ENCODE measurements at regions not wholly inside any gene's neighbourhood (a gene's known extent, or its start where the extent isn't known, plus 50 kb on each side); places are given as distances from the start of the nearest gene placed in this dataset.

DNA sequence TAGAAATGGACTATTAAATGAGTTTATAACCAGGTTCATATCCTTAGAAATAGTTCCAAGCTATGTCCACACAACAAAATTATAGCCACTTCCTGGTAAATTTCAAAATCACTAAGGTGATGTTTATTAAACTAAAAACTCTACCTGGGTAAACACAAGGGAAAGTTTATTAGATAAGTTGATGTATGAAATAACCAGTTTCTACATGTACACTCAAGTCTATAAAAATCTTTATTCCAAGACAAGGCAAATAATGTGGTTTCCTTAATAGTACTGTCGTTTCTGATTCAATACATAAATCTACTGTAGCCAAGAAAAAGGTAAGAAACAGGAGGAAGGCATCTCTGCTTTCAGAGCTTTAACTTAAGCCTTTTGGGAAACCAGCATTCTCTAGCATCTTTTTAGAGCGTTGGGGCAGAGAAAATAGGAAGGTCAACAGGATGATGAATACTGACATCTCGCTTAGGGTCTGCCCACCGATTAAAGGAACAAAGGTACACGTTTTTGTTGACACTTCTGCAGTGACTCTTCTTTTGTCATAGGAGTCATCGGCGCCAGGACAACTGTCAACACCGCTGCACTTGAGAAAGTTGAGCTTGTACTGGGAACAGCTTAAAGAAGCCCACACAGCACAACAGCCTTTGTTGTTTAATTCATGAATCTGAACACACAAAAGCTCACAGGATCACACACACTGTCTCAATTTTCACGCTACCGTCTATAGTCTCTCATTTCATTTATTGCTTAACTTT is 513.6 kb downstream of the SLCO4C1 start:
- Histone ChIP-seq H3K27me3 (ENCODE audit: insufficient read depth) (no peaks in the 10 kb centered on the region), H3K9ac (no peak overlapping the region), H3F3A (replicated peaks; ENCODE audit: insufficient read depth) (no peaks in the 10 kb centered on the region), H4K20me1 (ENCODE audit: insufficient read depth) (no peaks in the 10 kb centered on the region), H3K9me2 (no peaks in the 10 kb centered on the region), H3K36me3 (replicated peaks in 1 of 2; ENCODE audit: control insufficient read depth in 1 of 2, insufficient read depth in 2 of 2, low read length in 1 of 2) (no peaks in the 10 kb centered on the region), H3K4me1 (ENCODE audit: control insufficient read depth in 1 of 2, insufficient read depth in 2 of 2, low read depth in 1 of 2, low read length in 1 of 2) (no peaks in the 10 kb centered on the region), H3K4me2 (no peak overlapping the region), H3K9me3 (no peaks in the 10 kb centered on the region), H3K79me2 (ENCODE audit: insufficient read depth) (no peaks in the 10 kb centered on the region), H2AFZ (ENCODE audit: low read depth) (no peak overlapping the region), H3K4me3 (ENCODE audit: low read depth in 2 of 2, low read length in 1 of 2) (no peak overlapping the region), H3K27ac (ENCODE audit: low read depth in 2 of 2, low read length in 1 of 2) (no peak overlapping the region)
- 42% methylated on average over 10 of the region's 10 CpGs for WGBS (ENCODE audit: low lambda C conversion rate)
- ChIA-PET POLR2A (no interaction called here), CTCF (interaction anchor here (0.6 kb wide), 1 partner anchor 26 kb away, joined by 3 read pairs; no protein-coding TSS in a partner anchor)
- DNase-seq, result no peak
- TF ChIP-seq, protein P1, sequence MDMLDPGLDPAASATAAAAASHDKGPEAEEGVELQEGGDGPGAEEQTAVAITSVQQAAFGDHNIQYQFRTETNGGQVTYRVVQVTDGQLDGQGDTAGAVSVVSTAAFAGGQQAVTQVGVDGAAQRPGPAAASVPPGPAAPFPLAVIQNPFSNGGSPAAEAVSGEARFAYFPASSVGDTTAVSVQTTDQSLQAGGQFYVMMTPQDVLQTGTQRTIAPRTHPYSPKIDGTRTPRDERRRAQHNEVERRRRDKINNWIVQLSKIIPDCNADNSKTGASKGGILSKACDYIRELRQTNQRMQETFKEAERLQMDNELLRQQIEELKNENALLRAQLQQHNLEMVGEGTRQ (IDR thresholded peaks at IDR 0.05; ENCODE audit: borderline replicate concordance, low read depth, low read length), result no peak
- TF ChIP-seq, protein P2, sequence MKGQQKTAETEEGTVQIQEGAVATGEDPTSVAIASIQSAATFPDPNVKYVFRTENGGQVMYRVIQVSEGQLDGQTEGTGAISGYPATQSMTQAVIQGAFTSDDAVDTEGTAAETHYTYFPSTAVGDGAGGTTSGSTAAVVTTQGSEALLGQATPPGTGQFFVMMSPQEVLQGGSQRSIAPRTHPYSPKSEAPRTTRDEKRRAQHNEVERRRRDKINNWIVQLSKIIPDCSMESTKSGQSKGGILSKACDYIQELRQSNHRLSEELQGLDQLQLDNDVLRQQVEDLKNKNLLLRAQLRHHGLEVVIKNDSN (IDR thresholded peaks at IDR 0.05; ENCODE audit: borderline replicate concordance, low read depth), result no peak
- TF ChIP-seq RXRA (IDR thresholded peaks at IDR 0.05; ENCODE audit: borderline replicate concordance, low read depth) (no peak), YY1 (IDR thresholded peaks at IDR 0.05; ENCODE audit: low read depth) (no peak), POLR2AphosphoS5 (IDR thresholded peaks at IDR 0.05; ENCODE audit: low read depth, low read length) (no peak), JUND (IDR thresholded peaks at IDR 0.05) (no peak)
- TF ChIP-seq, protein P3, sequence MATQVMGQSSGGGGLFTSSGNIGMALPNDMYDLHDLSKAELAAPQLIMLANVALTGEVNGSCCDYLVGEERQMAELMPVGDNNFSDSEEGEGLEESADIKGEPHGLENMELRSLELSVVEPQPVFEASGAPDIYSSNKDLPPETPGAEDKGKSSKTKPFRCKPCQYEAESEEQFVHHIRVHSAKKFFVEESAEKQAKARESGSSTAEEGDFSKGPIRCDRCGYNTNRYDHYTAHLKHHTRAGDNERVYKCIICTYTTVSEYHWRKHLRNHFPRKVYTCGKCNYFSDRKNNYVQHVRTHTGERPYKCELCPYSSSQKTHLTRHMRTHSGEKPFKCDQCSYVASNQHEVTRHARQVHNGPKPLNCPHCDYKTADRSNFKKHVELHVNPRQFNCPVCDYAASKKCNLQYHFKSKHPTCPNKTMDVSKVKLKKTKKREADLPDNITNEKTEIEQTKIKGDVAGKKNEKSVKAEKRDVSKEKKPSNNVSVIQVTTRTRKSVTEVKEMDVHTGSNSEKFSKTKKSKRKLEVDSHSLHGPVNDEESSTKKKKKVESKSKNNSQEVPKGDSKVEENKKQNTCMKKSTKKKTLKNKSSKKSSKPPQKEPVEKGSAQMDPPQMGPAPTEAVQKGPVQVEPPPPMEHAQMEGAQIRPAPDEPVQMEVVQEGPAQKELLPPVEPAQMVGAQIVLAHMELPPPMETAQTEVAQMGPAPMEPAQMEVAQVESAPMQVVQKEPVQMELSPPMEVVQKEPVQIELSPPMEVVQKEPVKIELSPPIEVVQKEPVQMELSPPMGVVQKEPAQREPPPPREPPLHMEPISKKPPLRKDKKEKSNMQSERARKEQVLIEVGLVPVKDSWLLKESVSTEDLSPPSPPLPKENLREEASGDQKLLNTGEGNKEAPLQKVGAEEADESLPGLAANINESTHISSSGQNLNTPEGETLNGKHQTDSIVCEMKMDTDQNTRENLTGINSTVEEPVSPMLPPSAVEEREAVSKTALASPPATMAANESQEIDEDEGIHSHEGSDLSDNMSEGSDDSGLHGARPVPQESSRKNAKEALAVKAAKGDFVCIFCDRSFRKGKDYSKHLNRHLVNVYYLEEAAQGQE (IDR thresholded peaks at IDR 0.05; ENCODE audit: low read depth, low read length), result no peak
- TF ChIP-seq, protein P4, sequence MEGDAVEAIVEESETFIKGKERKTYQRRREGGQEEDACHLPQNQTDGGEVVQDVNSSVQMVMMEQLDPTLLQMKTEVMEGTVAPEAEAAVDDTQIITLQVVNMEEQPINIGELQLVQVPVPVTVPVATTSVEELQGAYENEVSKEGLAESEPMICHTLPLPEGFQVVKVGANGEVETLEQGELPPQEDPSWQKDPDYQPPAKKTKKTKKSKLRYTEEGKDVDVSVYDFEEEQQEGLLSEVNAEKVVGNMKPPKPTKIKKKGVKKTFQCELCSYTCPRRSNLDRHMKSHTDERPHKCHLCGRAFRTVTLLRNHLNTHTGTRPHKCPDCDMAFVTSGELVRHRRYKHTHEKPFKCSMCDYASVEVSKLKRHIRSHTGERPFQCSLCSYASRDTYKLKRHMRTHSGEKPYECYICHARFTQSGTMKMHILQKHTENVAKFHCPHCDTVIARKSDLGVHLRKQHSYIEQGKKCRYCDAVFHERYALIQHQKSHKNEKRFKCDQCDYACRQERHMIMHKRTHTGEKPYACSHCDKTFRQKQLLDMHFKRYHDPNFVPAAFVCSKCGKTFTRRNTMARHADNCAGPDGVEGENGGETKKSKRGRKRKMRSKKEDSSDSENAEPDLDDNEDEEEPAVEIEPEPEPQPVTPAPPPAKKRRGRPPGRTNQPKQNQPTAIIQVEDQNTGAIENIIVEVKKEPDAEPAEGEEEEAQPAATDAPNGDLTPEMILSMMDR (IDR thresholded peaks at IDR 0.05), result no peak

Data from SK-N-SH (cell line).